ENCODE measurements at regions not wholly inside any gene's neighbourhood (a gene's known extent, or its start where the extent isn't known, plus 50 kb on each side); places are given as distances from the start of the nearest gene placed in this dataset.

- no peak for DNase-seq
- Mint-ChIP-seq H3K27me3 (no peaks in the 10 kb centered on the region), H3K4me3 (no peak overlapping the region), H3K4me1 (no peaks in the 10 kb centered on the region), H3K27ac (no peak overlapping the region), H3K9me3 (no peaks in the 10 kb centered on the region), H3K36me3 (no peaks in the 10 kb centered on the region)
These were observed 212.9 kb upstream of the LRRN1 start for GRCh38 chr3:3586336-3586735.

GRCh38 chr3:3579658-3580057 is 219.6 kb upstream of the LRRN1 start:
- DNase-seq, result no peak
- no peak overlapping the region for H3K4me3 Mint-ChIP-seq
- no peaks in the 10 kb centered on the region for H3K9me3 Mint-ChIP-seq
- H3K27ac Mint-ChIP-seq, result no peak overlapping the region
- no peaks in the 10 kb centered on the region for H3K36me3 Mint-ChIP-seq
- H3K27me3 Mint-ChIP-seq, result no peaks in the 10 kb centered on the region
- H3K4me1 Mint-ChIP-seq, result no peaks in the 10 kb centered on the region

GRCh38 chr3:3578718-3579117 is 220.5 kb upstream of the LRRN1 start:
- no peak overlapping the region for H3K27ac Mint-ChIP-seq
- H3K36me3 Mint-ChIP-seq, result no peaks in the 10 kb centered on the region
- H3K4me3 Mint-ChIP-seq, result no peak overlapping the region
- H3K9me3 Mint-ChIP-seq, result no peaks in the 10 kb centered on the region
- DNase-seq, result no peak
- H3K27me3 Mint-ChIP-seq, result no peaks in the 10 kb centered on the region
- H3K4me1 Mint-ChIP-seq, result no peaks in the 10 kb centered on the region

GRCh38 chr3:3577823-3578222 is 221.4 kb upstream of the LRRN1 start:
- no peaks in the 10 kb centered on the region for H3K27me3 Mint-ChIP-seq
- no peaks in the 10 kb centered on the region for H3K9me3 Mint-ChIP-seq
- no peaks in the 10 kb centered on the region for H3K36me3 Mint-ChIP-seq
- no peaks in the 10 kb centered on the region for H3K4me1 Mint-ChIP-seq
- H3K27ac Mint-ChIP-seq, result no peak overlapping the region
- no peak for DNase-seq
- H3K4me3 Mint-ChIP-seq, result no peak overlapping the region

GRCh38 chr3:3573341-3573740 is 225.9 kb upstream of the LRRN1 start:
- H3K4me1 Mint-ChIP-seq, result no peaks in the 10 kb centered on the region
- no peaks in the 10 kb centered on the region for H3K36me3 Mint-ChIP-seq
- H3K4me3 Mint-ChIP-seq, result no peak overlapping the region

DNA sequence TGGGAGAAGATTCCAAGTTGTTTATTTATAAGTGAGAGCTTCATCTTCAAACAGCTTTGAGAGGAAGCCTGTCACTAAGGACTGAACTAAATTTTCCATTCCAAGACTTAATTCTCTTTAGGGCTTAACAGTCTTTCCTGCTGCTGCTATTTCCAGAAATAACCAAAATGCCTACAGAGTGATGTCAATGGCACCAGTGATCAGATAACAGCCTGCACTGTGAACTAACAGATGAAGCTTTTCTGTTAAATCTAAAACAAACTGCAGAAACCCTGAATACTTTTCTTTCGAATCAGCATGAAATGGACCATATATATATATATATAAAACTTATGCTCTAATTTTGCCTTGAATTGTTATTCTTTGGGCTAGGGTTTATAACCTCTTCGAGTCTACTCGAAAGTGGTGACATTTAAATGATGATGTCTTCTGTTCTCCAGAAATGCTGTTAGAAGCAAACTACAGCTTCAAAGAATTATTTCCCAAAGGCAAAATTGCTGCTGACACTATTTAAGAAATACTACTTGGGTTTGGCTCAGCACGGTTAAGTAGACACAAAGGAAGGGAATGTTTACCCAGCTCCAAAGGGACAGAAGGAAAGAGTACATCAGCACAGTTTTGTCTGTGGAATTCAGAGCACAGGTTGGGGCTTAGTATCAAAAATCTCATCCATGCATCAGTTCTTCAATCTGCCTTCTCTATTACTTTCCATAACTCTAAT is 238.5 kb upstream of the LRRN1 start:
- Mint-ChIP-seq H3K27ac (no peak overlapping the region), H3K4me1 (no peaks in the 10 kb centered on the region), H3K9me3 (peaks cover 2% of the 10 kb centered on the region), H3K4me3 (no peak overlapping the region), H3K36me3 (no peaks in the 10 kb centered on the region), H3K27me3 (peaks cover 14% of the 10 kb centered on the region)
- DNase-seq, result no peak

More at GRCh38 chr3:3573341-3573740, 225.9 kb upstream of the LRRN1 start:
- no peak for DNase-seq
- Mint-ChIP-seq H3K27ac (no peak overlapping the region), H3K27me3 (no peaks in the 10 kb centered on the region), H3K9me3 (peaks cover 2% of the 10 kb centered on the region)

DNA sequence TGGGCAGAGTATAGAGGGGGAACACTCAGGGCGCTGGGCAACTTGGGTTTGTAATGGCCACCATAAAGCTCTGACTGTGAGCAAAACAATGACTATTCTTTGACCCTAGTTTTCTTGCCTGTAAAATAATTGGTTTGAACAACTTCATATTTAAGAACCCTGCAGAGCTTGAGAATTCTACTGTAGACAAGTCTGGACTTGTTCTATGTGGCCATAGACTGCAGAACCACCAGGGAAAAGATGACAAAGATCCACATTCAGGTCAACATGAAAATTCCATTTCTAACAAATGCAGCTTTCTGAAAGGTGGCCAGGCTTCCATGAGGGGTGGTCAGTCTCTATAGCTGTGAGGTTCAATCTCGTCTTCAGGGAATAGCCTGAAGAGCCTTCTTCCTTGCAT is 239.4 kb upstream of the LRRN1 start:
- peaks cover 2% of the 10 kb centered on the region for H3K9me3 Mint-ChIP-seq
- DNase-seq, result no peak
- H3K4me3 Mint-ChIP-seq, result no peak overlapping the region
- no peaks in the 10 kb centered on the region for H3K36me3 Mint-ChIP-seq
- H3K27ac Mint-ChIP-seq, result no peak overlapping the region
- no peaks in the 10 kb centered on the region for H3K4me1 Mint-ChIP-seq
- peaks cover 13% of the 10 kb centered on the region for H3K27me3 Mint-ChIP-seq

DNA sequence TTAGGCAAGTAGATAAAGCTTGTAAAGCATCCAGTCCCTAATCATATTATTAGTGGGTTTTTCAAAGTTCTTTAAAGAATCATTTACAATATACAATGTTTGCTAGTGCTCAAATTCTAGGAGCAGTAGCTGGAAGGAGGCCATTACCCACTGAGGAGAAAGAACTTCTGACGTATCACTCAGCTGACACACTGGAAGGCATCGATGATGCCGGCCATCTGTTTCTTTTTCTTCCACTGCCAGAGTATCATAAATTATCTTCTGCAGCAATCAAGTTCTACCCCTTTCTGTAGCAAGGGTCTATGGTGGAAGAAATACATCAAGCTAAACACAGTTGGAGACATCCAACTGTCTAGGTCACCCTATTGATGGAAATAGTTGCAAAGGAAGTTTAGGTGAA is 243.2 kb upstream of the LRRN1 start:
- Mint-ChIP-seq H3K27me3 (peaks cover 11% of the 10 kb centered on the region), H3K4me1 (no peaks in the 10 kb centered on the region), H3K27ac (no peak overlapping the region), H3K9me3 (peaks cover 2% of the 10 kb centered on the region), H3K4me3 (no peak overlapping the region), H3K36me3 (no peaks in the 10 kb centered on the region)
- no peak for DNase-seq

DNA sequence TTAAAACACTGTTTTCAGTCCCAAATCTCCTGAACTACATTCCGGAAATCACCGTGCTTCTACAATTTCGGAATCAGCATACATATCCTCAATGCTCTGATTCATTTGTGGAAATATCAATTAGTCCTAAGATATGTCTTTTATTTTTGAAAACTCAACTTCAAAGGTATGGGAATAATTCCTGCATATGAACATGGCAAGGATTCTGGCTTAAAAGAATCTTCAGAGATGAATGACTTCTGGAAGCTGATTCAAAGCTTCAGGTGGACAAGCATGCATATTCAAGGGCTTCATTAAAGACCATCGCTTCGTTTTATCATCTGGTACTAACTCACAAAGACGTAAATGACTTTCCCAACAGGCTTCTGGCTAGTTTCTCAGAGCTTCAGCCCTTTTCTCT is 246.0 kb upstream of the LRRN1 start:
- no peak for DNase-seq
- Mint-ChIP-seq H3K4me3 (no peak overlapping the region), H3K27ac (no peak overlapping the region), H3K9me3 (peaks cover 10% of the 10 kb centered on the region), H3K4me1 (no peaks in the 10 kb centered on the region), H3K27me3 (peaks cover 4% of the 10 kb centered on the region), H3K36me3 (no peaks in the 10 kb centered on the region)

DNA sequence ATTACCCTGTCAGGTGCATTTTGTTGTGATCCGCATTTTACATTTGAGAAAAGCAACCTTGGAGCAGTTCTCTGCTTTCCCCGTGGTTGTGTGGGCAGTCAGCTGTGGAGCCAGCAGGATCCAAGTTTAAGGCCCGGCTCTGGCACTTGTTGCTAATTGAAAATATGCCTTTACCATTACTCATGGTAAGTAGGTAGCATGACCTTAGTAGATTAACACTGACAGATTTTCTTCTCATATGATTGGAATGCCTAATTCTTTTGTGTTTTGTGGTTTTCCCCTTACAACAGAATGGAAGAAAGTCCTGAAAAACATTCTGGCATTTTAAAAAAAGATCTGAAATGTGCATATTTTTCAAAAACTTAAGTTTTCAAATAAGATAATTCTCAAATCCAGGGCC is 246.5 kb upstream of the LRRN1 start:
- no peak overlapping the region for H3K4me3 Mint-ChIP-seq
- H3K27ac Mint-ChIP-seq, result no peak overlapping the region
- no peaks in the 10 kb centered on the region for H3K36me3 Mint-ChIP-seq
- H3K4me1 Mint-ChIP-seq, result no peaks in the 10 kb centered on the region
- peaks cover 10% of the 10 kb centered on the region for H3K9me3 Mint-ChIP-seq
- no peak for DNase-seq
- H3K27me3 Mint-ChIP-seq, result peaks cover 4% of the 10 kb centered on the region

DNA sequence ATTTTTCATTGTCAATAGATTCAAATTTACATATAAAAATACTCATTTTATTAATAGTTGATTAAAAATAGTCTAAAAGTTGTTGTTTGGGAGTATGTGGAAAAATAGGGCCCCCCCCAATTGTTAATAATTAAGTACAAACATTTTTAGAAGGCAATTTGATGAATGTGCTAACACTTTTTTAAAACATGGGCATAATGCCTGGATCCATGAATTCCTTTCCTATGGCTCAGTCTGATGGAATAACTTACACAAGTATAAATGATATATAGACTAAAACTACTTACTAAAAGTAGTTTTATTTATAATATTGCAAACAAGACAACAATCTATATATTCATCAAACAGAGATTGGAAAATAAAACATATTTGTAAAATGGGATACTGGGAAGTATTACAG is 247.2 kb upstream of the LRRN1 start:
- peaks cover 4% of the 10 kb centered on the region for H3K27me3 Mint-ChIP-seq

DNA sequence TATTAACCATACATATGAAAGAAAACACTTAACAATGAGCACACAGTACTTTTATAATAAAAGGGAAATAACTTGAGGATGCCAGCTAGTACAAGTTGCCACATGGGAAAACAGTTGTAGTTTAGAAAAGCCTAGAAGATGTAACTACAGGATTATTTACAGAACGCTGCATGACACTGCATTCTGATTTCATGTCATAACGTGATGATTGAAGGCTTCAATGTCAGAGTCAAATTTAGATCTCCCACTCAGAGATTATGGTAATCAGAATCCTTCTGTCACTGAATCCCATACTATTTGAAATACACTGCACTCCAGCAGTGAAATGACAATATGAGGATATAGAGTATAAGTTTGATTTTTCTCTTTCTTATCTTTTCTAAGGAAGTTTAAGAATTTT is 253.9 kb upstream of the LRRN1 start:
- no peak overlapping the region for H3K4me3 Mint-ChIP-seq
- peaks cover 7% of the 10 kb centered on the region for H3K9me3 Mint-ChIP-seq
- H3K27me3 Mint-ChIP-seq, result no peaks in the 10 kb centered on the region
- no peaks in the 10 kb centered on the region for H3K4me1 Mint-ChIP-seq
- H3K36me3 Mint-ChIP-seq, result no peaks in the 10 kb centered on the region
- H3K27ac Mint-ChIP-seq, result no peak overlapping the region
- DNase-seq, result no peak

More for the DNA sequence above, 247.2 kb upstream of the LRRN1 start:
- DNase-seq, result no peak
- Mint-ChIP-seq H3K4me1 (no peaks in the 10 kb centered on the region), H3K4me3 (no peak overlapping the region), H3K36me3 (no peaks in the 10 kb centered on the region), H3K27ac (no peak overlapping the region), H3K9me3 (peaks cover 10% of the 10 kb centered on the region)

GRCh38 chr3:3538451-3538850 is 260.8 kb upstream of the LRRN1 start:
- no peaks in the 10 kb centered on the region for H3K36me3 Mint-ChIP-seq
- no peak overlapping the region for H3K4me3 Mint-ChIP-seq
- H3K4me1 Mint-ChIP-seq, result no peaks in the 10 kb centered on the region

GRCh38 chr3:3532508-3532907 is 266.7 kb upstream of the LRRN1 start:
- Mint-ChIP-seq H3K4me1 (peaks cover 5% of the 10 kb centered on the region), H3K36me3 (no peaks in the 10 kb centered on the region), H3K27ac (no peak overlapping the region), H3K4me3 (no peak overlapping the region), H3K9me3 (no peaks in the 10 kb centered on the region), H3K27me3 (peaks cover 10% of the 10 kb centered on the region)
- no peak for DNase-seq

More at GRCh38 chr3:3538451-3538850, 260.8 kb upstream of the LRRN1 start:
- no peak for DNase-seq
- Mint-ChIP-seq H3K27me3 (no peaks in the 10 kb centered on the region), H3K27ac (no peak overlapping the region), H3K9me3 (no peaks in the 10 kb centered on the region)

DNA sequence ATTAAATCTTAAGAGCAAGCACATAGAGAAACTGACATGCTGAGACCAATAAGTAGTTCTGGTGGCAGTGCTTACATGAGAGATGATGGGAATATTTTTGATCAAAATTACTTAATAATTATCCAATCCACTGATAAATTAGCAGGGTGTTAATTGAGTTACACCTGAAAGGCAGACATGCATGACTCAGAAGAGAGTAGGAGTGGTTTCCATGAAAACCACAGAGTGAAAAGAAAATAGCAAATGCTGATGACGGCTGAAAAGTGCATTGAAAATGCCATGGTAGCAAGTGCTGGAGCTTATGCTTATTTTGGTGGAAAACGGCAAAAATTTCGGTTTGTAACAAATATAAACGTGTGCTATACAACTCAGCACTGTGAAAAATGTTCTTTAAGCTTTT is 267.8 kb upstream of the LRRN1 start:
- H3K27ac Mint-ChIP-seq, result no peak overlapping the region
- peaks cover 10% of the 10 kb centered on the region for H3K27me3 Mint-ChIP-seq
- H3K4me1 Mint-ChIP-seq, result peaks cover 5% of the 10 kb centered on the region
- no peak overlapping the region for H3K4me3 Mint-ChIP-seq
- no peak for DNase-seq
- no peaks in the 10 kb centered on the region for H3K9me3 Mint-ChIP-seq
- H3K36me3 Mint-ChIP-seq, result no peaks in the 10 kb centered on the region

- H3K27ac Mint-ChIP-seq, result no peak overlapping the region
- H3K4me1 Mint-ChIP-seq, result no peaks in the 10 kb centered on the region
- H3K9me3 Mint-ChIP-seq, result no peaks in the 10 kb centered on the region
- no peak overlapping the region for H3K4me3 Mint-ChIP-seq
- H3K36me3 Mint-ChIP-seq, result no peaks in the 10 kb centered on the region
- no peaks in the 10 kb centered on the region for H3K27me3 Mint-ChIP-seq
- DNase-seq, result no peak
These were observed 280.0 kb upstream of the LRRN1 start for GRCh38 chr3:3519266-3519665.
